ENCODE measurements at regions not wholly inside any gene's neighbourhood (a gene's known extent, or its start where the extent isn't known, plus 50 kb on each side); places are given as distances from the start of the nearest gene placed in this dataset.

GRCh38 chr10:23608926-23609325 is 170.1 kb downstream of the OTUD1 start:
- no peak for DNase-seq
- Histone ChIP-seq H3K27ac (no peak overlapping the region), H3K4me3 (no peak overlapping the region), H3K27me3 (no peaks in the 10 kb centered on the region), H3K36me3 (no peaks in the 10 kb centered on the region), H3K9me3 (no peaks in the 10 kb centered on the region), H3K4me1 (peaks cover 0 to 15% (median 7%) of the 10 kb centered on the region in 4 donors)
- TF ChIP-seq POLR2AphosphoS5 (IDR thresholded peaks at IDR 0.05) (no peak), CTCF (IDR thresholded peaks at IDR 0.05) (no peak), EP300 (IDR thresholded peaks at IDR 0.05) (no peak), POLR2A (IDR thresholded peaks at IDR 0.05) (no peak)
- intact Hi-C loops (cut with DNase I), result no loop called here
- WGBS, 2 donors, result 89% methylated on average over 7 of the region's 7 CpGs

- Histone ChIP-seq H3K27ac (peak overlapping the region in 1 of 4 donors; percentile 38), H3K4me1 (peaks cover 0 to 15% (median 7%) of the 10 kb centered on the region in 4 donors), H3K27me3 (no peaks in the 10 kb centered on the region), H3K9me3 (no peaks in the 10 kb centered on the region), H3K36me3 (no peaks in the 10 kb centered on the region), H3K4me3 (no peak overlapping the region)
- no peak for TF ChIP-seq POLR2A (IDR thresholded peaks at IDR 0.05)
- no peak for TF ChIP-seq CTCF (IDR thresholded peaks at IDR 0.05)
- TF ChIP-seq POLR2AphosphoS5 (IDR thresholded peaks at IDR 0.05), result no peak
- no peak for TF ChIP-seq EP300 (IDR thresholded peaks at IDR 0.05)
- DNase-seq, result no peak
- whole genome bisulfite sequencing, 2 donors, result 65 to 66% methylated on average over 4 of the region's 4 CpGs
- intact Hi-C loops (cut with DNase I), result no loop called here
Observed at GRCh38 chr10:23610626-23611307, 171.9 kb downstream of the OTUD1 start.

GRCh38 chr10:23611308-23612029 is 172.6 kb downstream of the OTUD1 start:
- TF ChIP-seq EP300 (IDR thresholded peaks at IDR 0.05), result no peak
- no peak for TF ChIP-seq POLR2AphosphoS5 (IDR thresholded peaks at IDR 0.05)
- TF ChIP-seq CTCF (IDR thresholded peaks at IDR 0.05), result no peak
- no peak for TF ChIP-seq POLR2A (IDR thresholded peaks at IDR 0.05)
- H3K4me1 ChIP-seq, result peaks cover 0 to 15% (median 7%) of the 10 kb centered on the region in 4 donors
- peak overlapping the region in 1 of 4 donors; percentile 38 for H3K27ac ChIP-seq
- no peaks in the 10 kb centered on the region for H3K9me3 ChIP-seq
- H3K27me3 ChIP-seq, result no peaks in the 10 kb centered on the region
- no peaks in the 10 kb centered on the region for H3K36me3 ChIP-seq
- 63 to 80% methylated on average over 6 of the region's 6 CpGs for WGBS, 2 donors
- no peak for DNase-seq
- intact Hi-C loops (cut with DNase I), result no loop called here
- no peak overlapping the region for H3K4me3 ChIP-seq

GRCh38 chr10:23613900-23614299 is 175.0 kb downstream of the OTUD1 start:
- Histone ChIP-seq H3K4me3 (no peak overlapping the region), H3K27ac (no peak overlapping the region), H3K9me3 (no peaks in the 10 kb centered on the region), H3K4me1 (peaks cover 0 to 15% (median 7%) of the 10 kb centered on the region in 4 donors), H3K27me3 (no peaks in the 10 kb centered on the region), H3K36me3 (no peaks in the 10 kb centered on the region)
- DNase-seq, result no peak
- intact Hi-C loops (cut with DNase I), result no loop called here
- no peak for TF ChIP-seq POLR2AphosphoS5 (IDR thresholded peaks at IDR 0.05)
- WGBS, 2 donors, result 86 to 94% methylated on average over 2 of the region's 2 CpGs

- Histone ChIP-seq H3K27me3 (no peaks in the 10 kb centered on the region), H3K9me3 (no peaks in the 10 kb centered on the region), H3K4me1 (peaks cover 0 to 15% (median 7%) of the 10 kb centered on the region in 4 donors), H3K36me3 (no peaks in the 10 kb centered on the region), H3K27ac (no peak overlapping the region), H3K4me3 (no peak overlapping the region)
- no peak for TF ChIP-seq EP300 (IDR thresholded peaks at IDR 0.05)
- TF ChIP-seq POLR2AphosphoS5 (IDR thresholded peaks at IDR 0.05), result no peak
- no peak for TF ChIP-seq CTCF (IDR thresholded peaks at IDR 0.05)
- TF ChIP-seq POLR2A (IDR thresholded peaks at IDR 0.05), result no peak
- 53 to 81% methylated on average over 1 of the region's 1 CpG for WGBS, 2 donors
- no peak for DNase-seq
- intact Hi-C loops (cut with DNase I), result no loop called here
Observed at GRCh38 chr10:23614483-23614882, 175.6 kb downstream of the OTUD1 start.

Data from sigmoid colon (tissue), 6 donors.